LNCaP clone FGC (cell line): ENCODE measurements at regions not wholly inside any gene's neighbourhood (a gene's known extent, or its start where the extent isn't known, plus 50 kb on each side); places are given as distances from the start of the nearest gene placed in this dataset.
"Not testable (repeated sequence)": the region's sequence is repeated elsewhere in the genome, so short reads cannot be mapped to it uniquely, and the experiment has no call there.

Experiments used
- DNase-seq: peaks from one replicate; pipeline ENCODE4 v3.0.0-alpha.2; 2011; ENCODE audit warnings: low read depth
- H3K4me3 ChIP-seq: 2 replicates; pipeline ENCODE4 v1.5.1; 2011; ENCODE audit warnings: mild to moderate bottlenecking, low read depth, low read length, control low read depth
- TF ChIP-seq, protein P1 (sequence below): IDR thresholded peaks from 2 replicates; pipeline ENCODE4 v1.5.1; 2012; ENCODE audit warnings: mild to moderate bottlenecking; ENCODE audit not compliant: control insufficient read depth, insufficient read depth; ENCODE audit errors: extremely low read depth

DNA sequence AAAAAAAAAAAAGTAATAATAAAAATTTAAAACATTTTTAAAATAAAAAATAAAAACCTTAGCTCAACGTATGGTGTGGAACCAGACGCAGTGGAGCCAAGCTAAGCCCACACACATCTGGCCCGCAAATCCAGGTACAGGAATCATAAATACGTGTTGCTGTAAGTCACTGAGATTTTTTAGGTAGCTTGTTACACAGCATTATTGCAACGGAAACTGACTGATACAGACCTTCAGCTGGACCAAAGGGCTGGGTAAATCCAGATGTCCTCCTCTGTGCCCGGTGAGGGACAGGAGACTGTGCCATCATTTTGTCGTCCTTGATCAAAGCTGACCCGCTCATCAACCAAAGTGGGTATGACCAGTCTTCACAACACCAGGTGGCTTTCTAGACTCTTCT is 104.9 kb downstream of the TMEM130 start:
- H3K4me3 ChIP-seq: no peak overlapping the region
- TF ChIP-seq, protein P1, sequence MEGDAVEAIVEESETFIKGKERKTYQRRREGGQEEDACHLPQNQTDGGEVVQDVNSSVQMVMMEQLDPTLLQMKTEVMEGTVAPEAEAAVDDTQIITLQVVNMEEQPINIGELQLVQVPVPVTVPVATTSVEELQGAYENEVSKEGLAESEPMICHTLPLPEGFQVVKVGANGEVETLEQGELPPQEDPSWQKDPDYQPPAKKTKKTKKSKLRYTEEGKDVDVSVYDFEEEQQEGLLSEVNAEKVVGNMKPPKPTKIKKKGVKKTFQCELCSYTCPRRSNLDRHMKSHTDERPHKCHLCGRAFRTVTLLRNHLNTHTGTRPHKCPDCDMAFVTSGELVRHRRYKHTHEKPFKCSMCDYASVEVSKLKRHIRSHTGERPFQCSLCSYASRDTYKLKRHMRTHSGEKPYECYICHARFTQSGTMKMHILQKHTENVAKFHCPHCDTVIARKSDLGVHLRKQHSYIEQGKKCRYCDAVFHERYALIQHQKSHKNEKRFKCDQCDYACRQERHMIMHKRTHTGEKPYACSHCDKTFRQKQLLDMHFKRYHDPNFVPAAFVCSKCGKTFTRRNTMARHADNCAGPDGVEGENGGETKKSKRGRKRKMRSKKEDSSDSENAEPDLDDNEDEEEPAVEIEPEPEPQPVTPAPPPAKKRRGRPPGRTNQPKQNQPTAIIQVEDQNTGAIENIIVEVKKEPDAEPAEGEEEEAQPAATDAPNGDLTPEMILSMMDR: no peak
- DNase-seq: no peak

DNA sequence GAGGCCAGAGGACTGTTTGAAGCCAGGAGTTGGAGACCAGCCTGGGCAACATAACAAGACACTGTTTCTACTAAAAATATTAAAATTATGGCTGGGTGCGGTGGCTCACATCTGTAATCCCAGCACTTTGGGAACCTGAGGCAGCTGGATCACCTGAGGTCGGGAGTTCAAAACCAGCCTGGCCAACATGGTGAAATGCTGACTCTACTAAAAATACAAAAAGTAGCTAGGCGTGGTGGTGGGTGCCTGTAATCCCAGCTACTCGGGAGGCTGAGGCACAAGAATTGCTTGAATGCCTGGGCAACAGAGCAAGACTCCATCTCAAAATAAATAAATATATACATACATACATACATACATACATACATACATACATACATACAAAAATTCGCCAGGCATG is 99.7 kb downstream of the TMEM130 start:
- not testable (repeated sequence) for H3K4me3 ChIP-seq, DNase-seq

DNA sequence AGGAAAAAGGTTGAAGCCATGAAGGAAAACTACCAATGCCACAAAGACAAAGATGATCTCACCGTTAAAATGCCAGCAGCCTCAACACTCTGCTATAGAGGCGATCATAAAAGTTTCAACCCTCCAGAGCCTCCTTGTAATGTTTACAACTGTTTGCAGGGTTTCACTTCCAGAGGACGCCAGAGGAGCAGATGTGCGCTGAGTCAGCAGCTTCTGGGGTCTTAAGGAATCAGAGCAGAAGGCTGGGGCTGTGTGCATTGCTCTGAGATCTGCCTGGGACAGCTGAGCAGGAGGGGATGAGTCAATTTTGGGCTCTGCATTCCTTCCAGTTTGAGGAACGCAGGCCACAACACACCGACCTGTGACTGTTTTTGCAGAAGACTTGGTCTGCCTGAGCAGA is 98.3 kb downstream of the TMEM130 start:
- no peak overlapping the region for H3K4me3 ChIP-seq
- TF ChIP-seq, protein P1: no peak
- no peak for DNase-seq

DNA sequence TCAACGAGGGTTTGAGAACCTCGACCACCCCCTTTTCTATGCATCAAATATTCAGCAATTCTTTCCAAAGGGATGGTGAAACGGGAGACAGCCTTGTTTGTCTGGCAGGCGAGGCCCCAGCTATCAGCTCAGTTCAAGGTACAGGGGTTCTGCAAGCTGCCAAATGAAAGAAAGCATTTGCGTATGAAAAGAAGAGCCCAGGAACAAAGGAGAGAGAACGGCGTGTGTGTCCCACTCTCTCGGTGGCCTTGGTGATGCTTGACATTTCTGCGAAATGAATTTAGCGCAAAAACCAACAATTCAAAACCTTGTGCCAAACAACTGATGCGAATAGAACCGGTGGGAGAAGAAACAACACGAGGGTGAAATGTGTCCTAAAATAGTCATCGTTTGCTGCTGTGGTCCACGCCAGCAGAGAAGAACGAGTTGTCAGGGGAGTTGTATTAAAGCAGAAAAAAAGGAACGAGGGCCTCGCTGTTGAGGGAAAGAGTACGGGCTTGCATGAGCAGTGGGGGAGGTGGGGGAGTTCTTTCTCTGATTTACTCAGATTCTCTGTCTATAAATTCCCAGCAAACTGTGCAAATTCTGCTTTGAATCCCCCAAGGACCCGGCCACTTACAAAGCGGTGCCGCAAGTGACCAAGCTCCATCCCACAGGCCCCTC is 97.7 kb downstream of the TMEM130 start:
- TF ChIP-seq, protein P1: no peak
- no peak overlapping the region for H3K4me3 ChIP-seq
- no peak for DNase-seq

DNA sequence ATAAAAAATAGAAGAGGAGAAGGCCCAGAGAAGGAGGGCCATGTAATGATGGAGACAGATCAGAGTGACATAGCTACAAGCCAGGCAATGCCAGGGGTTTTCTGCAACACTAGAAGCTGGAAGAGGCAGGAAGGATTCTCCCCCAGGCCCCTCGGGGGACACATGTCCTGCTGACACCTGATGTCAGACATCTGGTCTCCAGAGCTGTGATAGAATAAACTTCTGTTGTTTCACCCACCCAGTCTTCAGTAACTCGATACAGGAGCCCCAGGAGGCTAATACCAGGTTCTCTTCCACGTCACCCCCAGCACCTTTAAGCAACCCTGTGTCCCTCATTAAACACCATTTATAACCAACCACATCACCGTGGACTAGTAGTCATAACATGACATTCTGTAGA is 94.9 kb downstream of the TMEM130 start:
- no peak overlapping the region for H3K4me3 ChIP-seq
- DNase-seq: no peak
- TF ChIP-seq, protein P1: no peak

GRCh38 chr7:98777051-98777450 is 92.8 kb downstream of the TMEM130 start:
- TF ChIP-seq, protein P1: no peak
- no peak overlapping the region for H3K4me3 ChIP-seq
- no peak for DNase-seq

DNA sequence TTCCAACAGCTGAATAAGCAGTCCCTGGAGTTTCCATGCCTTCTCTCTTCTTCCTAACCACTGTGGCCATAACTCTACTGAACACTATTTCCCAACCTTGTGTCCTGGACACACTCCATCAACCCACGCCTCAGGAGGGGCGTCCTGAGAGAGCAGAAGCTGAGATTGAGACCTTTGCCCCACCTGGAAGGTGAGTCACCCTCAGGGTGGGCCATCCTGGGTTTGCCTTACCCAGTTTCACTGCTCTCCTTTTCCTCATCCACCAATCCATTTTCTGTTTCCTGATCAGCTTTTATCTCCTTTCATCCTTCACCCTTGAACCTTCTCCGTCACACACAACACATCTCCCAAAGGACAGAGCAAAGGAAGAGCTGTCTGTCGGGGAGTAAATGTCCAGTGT is 91.4 kb downstream of the TMEM130 start:
- DNase-seq: no peak
- TF ChIP-seq, protein P1: no peak
- H3K4me3 ChIP-seq: no peak overlapping the region
